ENCODE measurements at regions not wholly inside any gene's neighbourhood (a gene's known extent, or its start where the extent isn't known, plus 50 kb on each side); places are given as distances from the start of the nearest gene placed in this dataset.

DNA sequence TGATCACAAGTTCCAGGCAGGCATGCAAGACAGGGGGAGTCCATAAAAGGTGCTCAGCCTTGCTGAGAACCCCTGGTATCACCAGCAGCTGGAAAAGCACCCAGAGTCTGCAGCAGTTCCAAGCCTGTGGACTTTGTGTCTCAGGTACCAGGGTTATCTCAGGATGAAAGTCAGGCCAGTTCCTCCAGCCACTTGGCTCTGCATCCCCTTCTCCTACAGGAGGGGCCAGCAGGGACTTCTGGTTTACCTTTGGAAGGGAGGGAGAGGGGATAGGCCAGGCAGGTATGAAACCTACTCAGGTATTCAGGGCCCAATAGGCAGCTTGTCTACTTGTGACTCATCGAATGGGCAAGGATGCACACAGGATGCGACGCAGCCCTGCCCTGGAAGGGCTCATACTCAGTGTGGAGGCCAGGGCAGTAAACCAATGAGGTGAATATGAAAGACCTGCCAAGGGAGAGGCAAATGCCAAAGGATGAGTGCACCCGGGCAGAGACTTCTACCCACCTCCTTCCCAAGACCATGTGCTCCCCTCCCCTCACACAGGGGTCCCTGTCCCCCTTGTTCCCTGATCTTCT, 148.2 kb downstream of the SLC38A6 start:
- DNase-seq, result no peak

DNA sequence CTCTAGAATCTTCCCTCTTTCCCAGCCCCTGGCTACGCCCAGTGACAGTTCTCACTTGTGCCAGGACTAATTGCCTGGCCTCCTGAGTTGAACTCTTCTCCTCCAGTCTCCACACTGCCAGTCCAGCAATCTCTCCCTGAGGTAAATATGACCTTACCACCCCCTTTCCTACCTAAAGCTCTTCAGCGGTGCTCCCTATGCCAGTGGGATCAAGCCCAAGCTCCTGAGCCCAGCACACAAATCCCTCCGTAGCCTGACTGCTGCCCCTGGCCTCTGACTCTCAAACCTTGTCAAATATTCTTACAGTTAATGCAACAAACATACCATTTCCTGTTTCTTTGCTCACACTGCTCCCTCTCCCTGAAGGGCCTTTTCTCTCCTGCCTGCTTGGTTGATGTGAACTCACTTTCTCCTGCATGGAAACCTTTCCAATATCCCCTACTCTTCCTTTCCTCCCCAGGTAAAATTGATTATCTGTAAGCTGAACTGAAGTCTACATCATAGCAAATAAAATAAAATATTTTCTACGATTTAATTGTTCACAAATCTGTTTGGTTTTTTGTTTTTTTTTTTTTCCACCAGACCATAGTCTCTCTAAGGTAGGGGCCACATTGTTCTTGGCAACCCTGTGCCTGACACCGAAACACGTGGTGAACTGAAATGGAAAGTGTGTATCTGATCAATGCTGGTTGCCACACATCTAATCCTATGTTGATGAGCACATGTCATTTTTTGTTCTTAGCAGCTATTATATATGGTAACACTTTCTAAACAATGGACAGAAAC, 147.5 kb downstream of the SLC38A6 start:
- no peak for DNase-seq

DNA sequence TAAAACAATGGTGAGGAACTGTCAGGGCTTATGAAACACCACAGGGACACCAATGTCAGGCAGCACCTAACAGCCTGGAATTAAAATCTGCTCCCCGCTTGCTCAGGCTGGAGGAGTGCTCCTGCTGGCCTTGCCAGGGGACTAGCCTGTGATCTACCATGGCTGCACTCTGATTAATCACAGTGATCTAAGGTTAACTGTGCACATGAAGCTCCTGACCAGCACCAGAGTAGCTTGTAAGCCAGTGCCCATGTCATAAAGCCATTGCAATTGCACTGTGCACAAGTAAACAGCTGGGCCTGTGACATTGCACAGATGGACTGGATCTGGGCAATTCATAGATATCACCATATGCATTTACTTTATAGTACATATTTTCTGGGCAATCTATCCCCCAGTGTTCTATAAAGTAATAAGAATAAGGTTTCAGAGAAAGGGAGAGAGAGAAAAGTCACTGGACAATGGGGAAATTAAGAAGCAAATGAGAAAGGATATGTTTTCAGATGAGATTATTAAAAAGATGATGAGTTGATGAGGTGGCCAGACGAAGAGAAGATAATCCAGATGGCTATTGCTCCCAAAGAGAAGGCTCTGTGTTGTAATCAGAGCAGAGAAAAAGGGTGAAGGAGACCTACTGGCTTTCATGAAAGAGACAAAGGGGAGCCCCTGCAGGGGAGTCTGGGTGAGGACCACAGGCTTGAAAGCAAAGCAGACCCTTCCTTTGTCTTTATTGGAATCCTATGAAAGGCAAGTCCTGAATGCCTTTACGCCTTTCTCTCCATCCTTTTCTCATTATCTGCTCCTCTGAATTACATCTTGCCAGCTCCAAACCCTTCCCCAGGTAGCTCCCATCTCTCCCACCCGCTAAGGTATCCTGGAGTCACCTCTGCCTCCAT, 145.8 kb downstream of the SLC38A6 start:
- no peak for DNase-seq

DNA sequence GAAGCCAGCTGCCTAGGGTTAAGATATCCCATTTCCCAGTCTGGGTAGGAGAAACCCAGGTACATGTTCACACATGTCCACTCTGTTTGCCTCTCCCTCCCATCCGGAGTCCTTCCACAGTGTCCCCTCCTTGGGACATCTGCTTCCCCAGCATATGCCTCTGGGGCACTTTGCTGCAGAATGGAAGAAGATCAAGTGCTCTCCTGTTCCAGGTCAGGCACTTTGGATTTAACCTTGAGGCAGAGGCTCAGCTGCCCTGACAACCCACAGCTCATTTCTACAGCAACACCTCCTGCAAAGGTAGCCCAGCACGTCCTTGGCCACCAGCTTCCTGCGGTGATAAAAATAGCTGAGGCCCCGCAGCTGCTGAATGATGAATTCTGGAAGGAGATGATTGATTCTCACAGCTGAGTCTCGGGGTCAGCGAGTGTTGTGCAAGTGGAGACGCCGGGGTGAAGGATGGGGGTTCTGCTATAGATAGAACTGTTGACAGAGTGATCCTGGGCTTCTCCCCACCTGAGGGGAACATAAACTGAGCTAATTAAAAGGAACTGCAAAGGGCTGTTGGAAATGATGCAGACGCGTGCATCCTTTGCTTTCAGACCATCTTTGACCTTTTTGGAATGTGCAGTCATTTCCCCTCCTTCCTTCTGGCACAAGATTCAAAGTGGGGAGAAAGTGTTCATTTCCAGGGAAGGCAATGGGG, 145.0 kb downstream of the SLC38A6 start:
- DNase-seq, result peak; percentile 71

DNA sequence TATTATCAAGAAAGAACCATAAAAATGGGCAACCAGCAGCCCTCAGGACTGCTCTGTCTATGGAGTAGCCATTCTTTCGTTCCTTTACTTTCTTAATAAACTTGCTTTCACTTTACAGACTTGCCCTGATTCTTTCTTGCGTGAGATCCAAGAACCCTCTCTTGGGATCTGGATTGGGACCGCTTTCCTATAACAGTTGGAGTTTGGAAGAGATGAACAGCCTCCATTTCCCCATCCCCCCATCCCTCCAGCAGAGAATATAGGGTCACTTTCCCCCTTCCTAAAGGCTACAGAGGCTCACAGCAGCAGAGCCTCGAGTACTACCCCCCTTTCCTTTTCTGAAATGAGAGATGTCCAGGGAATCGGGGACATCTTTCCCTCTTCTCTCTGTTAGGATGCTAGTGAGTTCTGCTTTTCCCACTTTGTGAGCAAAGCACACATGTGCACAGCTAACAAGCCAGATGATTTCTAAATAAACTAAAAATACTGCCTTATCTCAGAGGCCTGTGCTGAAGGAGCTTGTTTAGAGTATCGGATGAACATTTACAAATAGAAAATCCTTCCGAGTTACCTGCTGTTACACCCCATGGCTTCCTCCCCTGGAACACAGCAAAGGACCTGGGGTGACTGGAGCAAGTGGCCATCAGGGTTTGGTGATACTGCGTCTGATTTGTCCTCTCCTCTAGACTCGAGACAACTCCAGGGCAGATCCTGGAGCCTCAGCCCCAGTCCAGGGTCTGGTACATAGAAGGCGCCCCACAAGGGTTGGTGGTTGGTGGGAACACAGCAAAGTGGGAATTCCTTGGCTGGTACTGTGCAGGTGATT, 144.2 kb downstream of the SLC38A6 start:
- no peak for DNase-seq

DNA sequence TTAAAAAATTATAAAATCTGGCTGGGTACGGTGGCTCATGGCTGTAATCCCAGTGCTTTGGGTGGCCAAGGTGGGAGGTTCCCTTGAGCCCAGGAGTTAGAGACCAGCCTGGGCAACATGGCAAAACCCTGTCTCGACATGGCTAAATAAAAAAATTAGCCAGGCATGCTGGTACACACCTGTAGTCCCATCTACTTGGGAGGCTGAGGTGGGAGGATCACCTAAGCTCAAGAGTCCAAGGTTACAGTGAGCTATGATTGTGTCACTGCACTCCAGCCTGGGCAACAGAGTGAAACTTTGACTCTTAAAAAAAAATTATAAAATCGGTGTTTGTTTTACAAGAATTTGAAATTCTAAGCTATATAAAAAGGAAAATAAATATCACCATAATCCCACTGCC, 141.8 kb downstream of the SLC38A6 start:
- DNase-seq, result no peak

DNA sequence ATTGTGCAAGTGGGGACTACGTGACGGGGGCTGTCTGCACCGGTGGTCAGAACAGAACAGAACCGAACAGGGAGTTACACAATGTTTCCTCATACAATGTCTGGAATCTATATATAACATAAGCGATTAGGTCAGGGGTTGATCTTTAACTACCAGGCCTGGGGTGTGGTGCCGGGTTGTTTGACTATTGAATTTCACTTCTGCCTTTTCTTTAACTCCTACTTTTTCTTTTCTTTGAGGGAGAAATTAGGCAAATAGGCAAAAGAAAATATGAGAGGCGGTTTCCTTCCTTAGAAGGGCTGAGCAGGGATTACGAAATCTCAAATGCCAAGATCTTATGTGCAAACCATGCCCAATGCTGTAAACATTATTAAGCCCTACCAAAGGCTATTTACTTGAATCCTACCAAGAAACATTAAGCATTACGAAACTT, 140.3 kb downstream of the SLC38A6 start:
- no peak for DNase-seq

DNA sequence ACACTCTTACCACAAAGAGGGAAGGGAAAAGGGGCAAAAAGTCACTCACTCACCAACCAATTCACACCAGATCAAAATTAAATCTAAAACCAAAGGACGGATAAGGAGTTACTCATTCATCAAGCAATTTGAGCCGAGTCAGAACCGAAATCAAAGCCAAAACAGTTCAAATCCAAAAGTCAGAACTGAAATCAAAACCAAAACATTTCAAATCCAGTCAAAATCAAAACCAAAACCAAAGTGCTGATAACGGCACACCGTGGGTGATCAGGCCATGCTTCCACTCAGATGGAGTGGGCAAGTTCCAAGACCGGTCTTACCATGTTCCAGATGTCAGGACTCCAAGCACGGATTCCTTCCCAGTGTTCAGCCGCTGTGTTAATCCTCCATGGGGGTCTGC, 139.5 kb downstream of the SLC38A6 start:
- DNase-seq, result no peak

DNA sequence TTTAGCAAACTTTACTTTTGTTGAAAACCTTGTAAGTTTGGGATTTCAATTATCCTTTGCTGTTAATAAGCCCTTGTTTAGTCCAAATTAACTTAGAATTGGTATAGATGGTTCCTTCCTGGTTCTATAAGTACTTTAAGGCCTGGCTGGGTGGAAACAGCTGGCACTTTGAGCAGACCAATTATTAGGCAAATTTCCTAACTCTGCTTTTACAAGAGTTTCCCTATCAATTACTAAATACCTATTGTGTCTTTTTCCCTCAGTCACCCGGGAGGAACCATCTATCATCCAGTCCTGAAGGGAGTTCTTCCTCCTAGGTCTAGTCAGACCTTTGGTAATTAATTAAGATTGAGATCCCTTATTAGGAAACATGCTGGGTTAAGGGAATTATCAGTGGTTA, 138.0 kb downstream of the SLC38A6 start:
- no peak for DNase-seq

DNA sequence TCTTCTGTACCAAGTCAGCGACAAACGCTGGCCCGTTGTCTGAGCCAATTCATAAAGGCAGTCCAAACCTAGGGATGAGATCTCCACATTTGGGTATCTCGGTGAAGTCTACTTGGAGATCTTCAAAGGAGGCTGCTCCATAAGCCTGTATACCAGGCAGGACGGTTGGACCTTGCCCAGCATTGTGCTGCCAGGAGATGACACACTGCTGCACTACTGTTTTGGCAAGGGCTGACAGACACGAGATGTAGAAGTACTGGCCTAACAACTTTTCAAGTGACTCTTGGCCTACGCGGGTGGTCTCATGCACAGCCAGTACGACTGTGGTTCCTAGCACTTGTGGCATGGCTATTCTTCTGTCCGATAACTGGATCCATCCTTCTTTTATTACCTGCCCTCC, 135.3 kb downstream of the SLC38A6 start:
- no peak for DNase-seq

DNA sequence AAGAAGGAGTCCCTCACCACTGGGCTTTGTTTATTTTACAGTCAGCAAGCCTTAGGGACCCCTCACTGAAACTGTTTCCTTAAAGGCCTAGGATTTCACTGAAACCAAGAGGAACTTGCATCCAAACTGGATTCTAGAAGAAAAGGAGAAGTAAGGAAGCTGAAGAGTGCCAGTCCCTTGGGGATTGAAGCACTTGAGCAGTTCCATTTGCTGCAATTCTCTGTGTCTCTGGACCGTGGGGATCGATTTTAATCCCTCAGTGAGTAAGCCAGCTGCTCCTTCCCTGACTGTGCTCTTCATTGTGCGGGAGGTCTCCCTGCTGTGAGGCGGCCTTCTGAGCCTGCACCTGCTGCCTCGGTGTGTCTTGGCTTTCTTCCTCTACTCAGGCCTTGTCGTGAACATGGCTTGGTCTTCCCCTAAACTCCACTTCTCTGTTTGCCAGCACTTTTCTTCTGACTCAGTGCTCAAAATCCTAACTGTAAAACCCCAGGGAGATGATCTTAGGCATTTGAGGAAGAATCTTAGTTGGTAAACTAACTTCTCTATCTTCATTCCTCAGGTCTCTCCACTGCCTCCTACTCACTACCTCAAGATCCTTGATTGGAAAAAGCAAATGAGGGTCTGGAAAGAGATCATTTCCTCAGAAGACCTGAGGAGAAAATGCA, 132.6 kb downstream of the SLC38A6 start:
- no peak for DNase-seq

DNA sequence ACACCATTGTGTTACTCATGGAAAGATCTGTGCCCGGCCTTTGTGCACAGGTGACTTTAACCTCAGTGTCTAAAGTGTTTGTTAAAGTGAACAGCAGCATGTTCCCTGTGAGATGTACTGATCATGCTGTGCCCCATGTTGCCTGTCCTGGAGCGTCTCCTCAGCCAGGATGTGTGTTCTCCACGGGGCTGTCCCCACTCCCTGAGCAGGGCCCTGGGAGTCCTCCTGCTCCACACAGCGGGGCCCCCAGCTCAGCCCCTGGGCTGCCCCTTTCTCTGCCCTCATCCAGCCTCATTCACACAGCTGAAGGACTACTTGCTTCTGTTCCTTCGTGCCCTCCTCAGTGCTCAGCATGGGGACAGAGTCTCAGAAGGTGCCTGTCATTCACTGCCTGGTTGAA, 131.5 kb downstream of the SLC38A6 start:
- DNase-seq, result no peak

DNA sequence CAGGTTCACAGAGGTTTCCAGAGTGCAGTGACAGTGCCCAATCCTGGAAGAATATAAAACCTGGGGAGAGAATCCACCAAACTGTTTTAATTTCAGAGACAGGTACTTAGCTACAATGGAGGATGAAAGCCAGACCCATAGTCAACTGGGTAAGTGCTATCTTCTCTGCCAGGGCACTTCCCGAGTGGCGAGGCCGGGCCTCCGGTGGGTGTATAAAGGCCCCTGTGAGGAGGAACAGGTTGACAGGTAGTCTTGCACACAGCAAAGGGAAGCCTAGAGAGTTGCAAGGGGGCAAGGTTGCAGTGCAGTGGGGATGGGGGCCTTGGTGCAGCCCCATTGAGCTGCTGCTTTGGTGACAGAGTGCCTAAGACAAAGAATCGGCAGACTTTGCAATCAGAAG, 130.7 kb downstream of the SLC38A6 start:
- DNase-seq, result no peak

DNA sequence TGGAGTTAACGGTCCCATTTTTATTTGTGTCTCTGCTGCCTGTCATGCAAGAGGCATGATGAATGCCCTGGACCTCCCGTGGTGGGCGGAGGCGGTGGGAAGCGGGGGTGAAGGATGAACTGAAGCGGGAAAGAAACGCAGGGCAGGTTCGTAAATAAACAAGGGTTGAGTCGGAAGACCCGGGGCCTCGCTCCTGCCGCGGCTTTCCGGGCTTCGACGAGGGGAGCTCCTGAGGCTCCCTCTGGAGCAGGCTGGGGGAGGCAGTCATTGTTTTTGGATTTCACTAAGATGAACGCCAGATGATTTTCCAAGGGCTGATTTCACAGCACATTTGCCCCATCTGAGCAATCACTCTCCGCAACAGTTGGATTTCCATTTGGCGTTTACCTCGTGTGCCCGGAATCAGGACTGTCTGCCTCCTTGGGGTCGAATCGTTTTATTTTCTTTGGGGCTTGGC, 130.2 kb downstream of the SLC38A6 start:
- no peak for DNase-seq

DNA sequence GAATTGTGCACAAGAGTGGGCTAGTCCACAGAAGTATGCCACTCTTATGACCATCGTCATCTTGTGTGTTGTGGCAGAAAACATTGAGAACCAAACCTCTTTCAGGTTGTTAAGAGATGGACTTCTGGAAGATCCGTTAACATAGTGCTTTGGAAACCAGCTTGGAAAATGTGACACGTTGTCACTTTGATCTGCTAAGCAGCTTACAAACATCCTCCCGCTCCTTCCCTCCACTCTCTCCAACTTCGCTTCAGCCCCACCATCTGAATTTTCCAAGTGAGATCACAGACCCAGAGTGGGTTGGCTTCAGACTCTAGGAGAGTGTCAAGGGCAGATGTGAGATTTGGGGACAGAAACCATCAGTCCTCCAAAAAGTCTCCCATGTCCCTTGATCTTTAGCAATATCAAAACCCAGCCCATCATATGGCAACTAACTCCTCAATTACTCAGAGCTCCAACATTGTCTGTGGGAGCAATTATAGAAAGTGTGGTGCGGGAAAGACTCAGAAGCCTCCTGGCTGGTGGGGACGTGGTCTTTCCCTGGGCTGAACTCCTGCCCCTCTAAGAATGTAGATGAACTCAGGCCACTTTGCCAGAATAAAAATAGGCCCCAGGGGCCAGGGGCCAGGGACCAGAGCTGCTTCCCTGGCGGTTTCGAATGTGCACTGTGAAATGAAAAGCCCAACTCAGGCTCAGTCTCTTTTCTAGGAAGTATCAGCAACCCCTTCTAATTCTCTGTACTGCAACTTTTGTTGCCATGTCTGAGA, 129.5 kb downstream of the SLC38A6 start:
- DNase-seq, result no peak

DNA sequence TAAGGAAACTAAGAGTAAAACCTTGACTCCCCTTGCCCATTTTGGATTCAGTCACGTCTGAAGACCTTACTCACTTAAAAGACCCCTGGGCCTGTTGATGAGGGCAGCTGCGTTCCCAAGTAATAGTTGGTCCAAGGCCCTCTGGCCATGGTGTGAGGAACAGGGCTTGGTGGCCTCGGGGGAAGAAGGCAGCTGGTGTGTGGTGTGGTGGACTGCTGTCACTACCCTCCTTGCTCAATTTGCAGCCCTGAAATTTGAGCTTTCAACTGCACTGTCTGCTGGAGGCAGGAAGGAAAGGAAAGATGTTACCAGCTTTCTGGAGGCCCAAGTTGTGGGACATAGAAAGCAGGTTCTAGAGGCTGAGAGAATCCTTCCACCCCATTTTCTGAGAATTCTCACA, 128.2 kb downstream of the SLC38A6 start:
- no peak for DNase-seq

DNA sequence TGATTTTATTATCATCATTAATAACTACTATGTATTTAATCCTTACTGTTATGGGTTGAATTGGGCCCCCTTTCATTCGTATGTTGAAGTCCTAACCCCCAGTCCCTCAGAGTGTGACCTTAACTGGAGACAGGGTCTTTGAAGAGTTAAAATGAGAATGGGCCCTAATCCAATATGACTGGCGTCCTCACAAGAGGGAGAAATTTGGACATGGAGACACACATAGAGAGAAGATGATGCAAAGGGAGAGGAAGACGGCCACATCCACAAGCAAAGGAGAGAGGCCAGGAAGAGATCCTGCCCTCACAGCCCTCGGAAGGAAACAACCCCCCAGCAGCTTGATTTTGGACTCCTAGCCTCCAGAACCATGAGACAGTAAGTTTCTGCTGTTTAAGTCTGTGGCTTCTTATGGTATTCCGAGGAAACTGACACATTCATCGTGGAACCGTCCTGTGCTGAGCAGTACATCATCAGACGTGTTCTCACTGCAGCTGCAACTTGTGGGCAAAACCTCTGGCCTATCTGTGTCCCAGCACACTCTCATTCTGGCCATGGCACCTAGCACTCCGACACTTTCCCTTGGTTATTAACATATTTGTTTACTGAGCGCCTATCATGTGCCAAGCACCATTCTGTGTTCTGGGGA, 127.6 kb downstream of the SLC38A6 start:
- DNase-seq, result no peak

DNA sequence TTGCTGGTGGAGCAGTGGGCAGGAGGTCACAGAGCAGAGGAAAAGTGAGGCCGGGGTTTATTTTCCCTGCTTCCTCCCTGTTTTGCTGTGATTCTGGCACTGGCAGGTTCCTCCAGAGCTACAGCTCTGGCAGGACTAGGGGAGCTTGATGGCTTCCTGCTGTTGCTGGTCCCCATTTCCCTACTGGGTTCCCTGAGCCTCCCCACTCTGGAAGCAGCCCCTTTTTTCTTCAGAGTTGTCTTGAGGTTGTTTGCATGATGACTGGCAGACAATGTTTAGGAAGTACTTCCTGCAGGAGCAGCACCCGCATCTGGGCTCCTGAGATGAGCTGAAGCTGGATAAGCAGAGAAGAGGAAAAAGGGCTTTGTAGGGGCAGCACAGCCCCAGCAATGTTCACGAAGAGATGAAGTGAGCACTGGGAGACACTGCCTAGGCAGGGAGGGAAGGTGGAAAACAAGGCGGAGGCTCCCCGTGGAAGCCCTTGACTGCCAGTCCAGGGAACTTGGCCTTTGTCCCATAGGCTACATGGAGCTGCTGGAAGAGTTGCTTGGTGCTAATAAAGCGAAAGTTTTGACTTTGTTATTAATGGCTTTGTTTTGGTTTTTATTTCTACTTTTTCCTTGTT, 126.9 kb downstream of the SLC38A6 start:
- DNase-seq, result no peak

DNA sequence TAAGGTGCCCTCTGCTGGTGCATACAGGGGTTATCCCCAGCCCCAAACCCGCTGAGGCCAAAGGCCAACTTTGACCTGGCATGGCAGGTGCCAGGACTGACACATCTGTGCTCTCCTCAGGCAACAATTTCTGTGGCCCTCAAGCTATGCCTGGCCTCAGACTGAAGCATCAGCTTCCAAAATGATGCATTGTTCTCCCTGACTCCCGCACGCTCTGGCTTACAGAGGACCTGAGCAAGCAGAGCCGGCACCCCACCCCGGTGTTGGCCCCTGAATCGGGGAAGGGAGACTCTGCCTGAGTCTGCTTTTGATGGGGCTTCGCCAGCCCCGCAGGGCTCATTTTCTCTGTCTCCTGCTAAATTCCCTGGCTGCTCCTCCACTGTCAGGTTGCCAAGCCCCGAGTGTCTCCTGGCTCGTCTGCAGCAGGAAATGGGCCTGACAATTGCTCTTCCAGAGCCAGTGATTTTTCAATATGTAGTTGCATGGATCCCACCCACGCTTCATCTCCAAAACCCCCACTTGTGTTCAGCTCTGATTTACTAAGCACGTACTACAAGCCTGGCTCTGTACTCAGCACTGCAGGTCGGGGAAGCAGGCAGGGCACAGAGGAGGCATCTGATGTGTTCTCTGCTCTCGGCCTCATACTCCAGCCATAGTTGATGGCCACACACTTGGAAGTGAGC, 126.1 kb downstream of the SLC38A6 start:
- no peak for DNase-seq

All from NCI-H510A (cell line).